OCI-LY3 (cell line): ENCODE measurements at regions not wholly inside any gene's neighbourhood (a gene's known extent, or its start where the extent isn't known, plus 50 kb on each side); places are given as distances from the start of the nearest gene placed in this dataset.

Source experiments
- H2AFZ ChIP-seq: fragments of 200-600, 300-600 bp; shearing (Covaris generic); 2 replicates; pipeline ENCODE4 v1.6.0; 2014; ENCODE audit warnings: antibody characterized with exemption, low read depth, low read length
- H3K27ac ChIP-seq: fragments of 200-600, 300-600 bp; sonication (generic); 2 replicates; pipeline ENCODE4 v1.5.1; 2014; ENCODE audit warnings: mild to moderate bottlenecking, low read length, moderate library complexity, mixed read lengths
- H3K27me3 ChIP-seq: fragments of 200-600, 300-600 bp; sonication (generic); 2 replicates; pipeline ENCODE4 v1.6.1; 2014; ENCODE audit warnings: low read depth, low read length, mixed read lengths
- H3K36me3 ChIP-seq: fragments of 200-600, 300-600 bp; sonication (generic); replicated peaks from 2 replicates; pipeline ENCODE3; 2014; ENCODE audit warnings: low read depth, low read length, mixed read lengths
- H3K4me1 ChIP-seq: fragments of 300-600, 200-600 bp; sonication (generic); 2 replicates; pipeline ENCODE4 v1.6.1; 2014; ENCODE audit warnings: low read length, mixed read lengths
- H3K4me2 ChIP-seq: fragments of 200-600, 300-600 bp; sonication (generic); 2 replicates; pipeline ENCODE4 v1.6.1; 2014; ENCODE audit warnings: low read length, mixed read lengths
- H3K4me3 ChIP-seq: fragments of 300-600, 200-600 bp; sonication (generic); 2 replicates; pipeline ENCODE4 v1.5.1; 2014; ENCODE audit warnings: antibody characterized with exemption, mild to moderate bottlenecking, low read length, moderate library complexity
- H3K79me2 ChIP-seq: fragments of 300-600, 200-600 bp; shearing (Covaris generic); 2 replicates; pipeline ENCODE4 v1.6.1; 2014; ENCODE audit warnings: mild to moderate bottlenecking, low read length, mixed read lengths
- H3K9ac ChIP-seq: fragments of 300-600, 200-600 bp; shearing (Covaris generic); 2 replicates; pipeline ENCODE4 v1.6.0; 2014; ENCODE audit warnings: mild to moderate bottlenecking, low read length, moderate library complexity
- H3K9me3 ChIP-seq: fragments of 200-600, 300-600 bp; shearing (Covaris generic); 2 replicates; pipeline ENCODE4 v1.6.1; 2014; ENCODE audit warnings: low read length, mixed read lengths; ENCODE audit not compliant: insufficient read depth
- H4K20me1 ChIP-seq: fragments of 200-600, 300-600 bp; sonication (generic); 2 replicates; pipeline ENCODE4 v1.6.1; 2016; ENCODE audit warnings: low read length, mixed read lengths; ENCODE audit not compliant: insufficient read depth
- CTCF ChIP-seq: fragments of 200-600, 300-600 bp; sonication (generic); IDR thresholded peaks from 2 replicates; pipeline ENCODE4 v1.5.1; 2014; ENCODE audit warnings: antibody characterized with exemption, low read length, low read depth
- EZH2phosphoT487 ChIP-seq: fragments of 200-600 bp; shearing (Covaris generic); IDR thresholded peaks from 2 replicates; pipeline ENCODE4 v1.6.1; 2018; ENCODE audit warnings: antibody characterized with exemption, mixed run types, low read depth

- Histone ChIP-seq H3K9me3 (no peaks in the 10 kb centered on the region), H3K36me3 (no peaks in the 10 kb centered on the region), H4K20me1 (no peaks in the 10 kb centered on the region), H3K4me2 (no peak overlapping the region), H2AFZ (no peak overlapping the region), H3K27ac (no peak overlapping the region), H3K9ac (no peak overlapping the region), H3K4me1 (no peaks in the 10 kb centered on the region), H3K27me3 (no peaks in the 10 kb centered on the region), H3K4me3 (no peak overlapping the region), H3K79me2 (no peaks in the 10 kb centered on the region)
- TF ChIP-seq CTCF (no peak), EZH2phosphoT487 (no peak)
These were observed 1498.2 kb upstream of the TENM3 start for GRCh38 chr4:180745019-180745418.

GRCh38 chr4:180751009-180751408 lies 1492.2 kb upstream of the TENM3 start:
- TF ChIP-seq CTCF (no peak), EZH2phosphoT487 (no peak)
- H4K20me1 ChIP-seq: no peaks in the 10 kb centered on the region
- H3K9me3 ChIP-seq: no peaks in the 10 kb centered on the region
- H3K4me3 ChIP-seq: no peak overlapping the region
- no peak overlapping the region for H3K27ac ChIP-seq
- H3K36me3 ChIP-seq: no peaks in the 10 kb centered on the region
- H3K4me2 ChIP-seq: no peak overlapping the region
- H3K79me2 ChIP-seq: no peaks in the 10 kb centered on the region
- H3K4me1 ChIP-seq: no peaks in the 10 kb centered on the region
- H2AFZ ChIP-seq: no peak overlapping the region
- H3K27me3 ChIP-seq: no peaks in the 10 kb centered on the region
- H3K9ac ChIP-seq: no peak overlapping the region

- Histone ChIP-seq H3K9me3 (no peaks in the 10 kb centered on the region), H3K79me2 (no peaks in the 10 kb centered on the region), H2AFZ (no peak overlapping the region), H3K4me3 (no peak overlapping the region), H3K27ac (no peak overlapping the region), H3K4me2 (no peak overlapping the region), H3K4me1 (no peaks in the 10 kb centered on the region), H3K9ac (no peak overlapping the region), H3K27me3 (no peaks in the 10 kb centered on the region), H3K36me3 (no peaks in the 10 kb centered on the region), H4K20me1 (no peaks in the 10 kb centered on the region)
- TF ChIP-seq CTCF (no peak), EZH2phosphoT487 (no peak)
These were observed 1485.3 kb upstream of the TENM3 start for GRCh38 chr4:180757927-180758326.

DNA sequence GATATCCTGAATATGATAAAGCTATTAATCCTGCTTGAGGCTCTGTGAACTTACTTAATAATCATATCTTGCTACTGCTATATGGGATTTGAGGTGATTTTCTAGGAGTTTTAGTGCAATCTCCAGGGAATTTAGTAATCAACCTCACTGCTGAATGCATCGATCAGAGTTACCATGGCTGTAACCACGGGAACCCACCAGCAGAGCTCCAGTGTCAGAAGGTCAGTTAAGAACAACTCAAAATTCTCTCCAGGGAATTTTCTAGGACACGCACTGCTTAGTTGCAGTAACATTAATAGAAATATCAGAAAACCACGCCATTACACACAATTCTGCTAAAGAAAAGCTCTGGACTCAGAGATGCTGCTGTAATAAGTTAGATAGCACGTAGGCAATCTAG lies 1477.2 kb upstream of the TENM3 start:
- no peaks in the 10 kb centered on the region for H4K20me1 ChIP-seq
- H3K4me3 ChIP-seq: no peak overlapping the region
- no peak overlapping the region for H3K27ac ChIP-seq
- no peak overlapping the region for H2AFZ ChIP-seq
- H3K36me3 ChIP-seq: no peaks in the 10 kb centered on the region
- no peak overlapping the region for H3K9ac ChIP-seq
- no peaks in the 10 kb centered on the region for H3K9me3 ChIP-seq
- no peak overlapping the region for H3K4me2 ChIP-seq
- H3K4me1 ChIP-seq: no peaks in the 10 kb centered on the region
- TF ChIP-seq EZH2phosphoT487: no peak
- TF ChIP-seq CTCF: no peak
- H3K79me2 ChIP-seq: no peaks in the 10 kb centered on the region
- no peaks in the 10 kb centered on the region for H3K27me3 ChIP-seq
